Thyroid gland (tissue), 4 donors: ENCODE measurements at regions not wholly inside any gene's neighbourhood (a gene's known extent, or its start where the extent isn't known, plus 50 kb on each side); places are given as distances from the start of the nearest gene placed in this dataset.

Experiments
- POLR2A ChIP-seq, 2 donors: fragments of 450-650 bp; IDR thresholded peaks; one replicate each; pipeline ENCODE4 v1.6.1; 2017; ENCODE audit warnings: antibody characterized with exemption in 2 of 2, mild to moderate bottlenecking in 2 of 2, moderate library complexity in 1 of 2
- TF ChIP-seq, protein P1 (sequence below), 6 experiments: fragments of 200-600 bp in 3 of 6; fragments of 450-650 bp in 3 of 6; sonication (generic) in 3 of 6; IDR thresholded peaks; one replicate each; pipeline ENCODE4 v1.5.1; 2016 to 2019; ENCODE audit warnings: antibody characterized with exemption in 6 of 6, mild to moderate bottlenecking in 2 of 6, inconsistent platforms in 1 of 6, moderate library complexity in 1 of 6

DNA sequence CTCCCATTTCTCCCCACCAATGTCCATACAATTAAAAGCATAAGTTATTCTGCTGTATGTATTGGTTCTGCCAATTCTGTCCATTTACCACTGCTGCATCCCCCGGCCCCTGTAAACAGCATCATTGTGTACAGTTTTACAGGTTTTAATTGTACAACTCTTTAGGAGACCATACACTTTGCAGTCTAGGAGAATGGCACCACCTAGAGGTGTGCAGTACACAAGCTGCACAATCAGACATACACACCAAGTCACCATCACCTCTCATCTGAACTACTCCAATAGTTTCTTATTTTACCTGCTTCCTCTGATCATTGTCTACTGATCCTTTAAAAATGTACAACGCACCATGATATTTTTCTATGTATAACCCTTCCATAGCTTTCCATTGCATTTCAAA is 855.9 kb upstream of the KLHL1 start:
- TF ChIP-seq POLR2A (IDR thresholded peaks at IDR 0.05), result no peak
- TF ChIP-seq, protein P1, sequence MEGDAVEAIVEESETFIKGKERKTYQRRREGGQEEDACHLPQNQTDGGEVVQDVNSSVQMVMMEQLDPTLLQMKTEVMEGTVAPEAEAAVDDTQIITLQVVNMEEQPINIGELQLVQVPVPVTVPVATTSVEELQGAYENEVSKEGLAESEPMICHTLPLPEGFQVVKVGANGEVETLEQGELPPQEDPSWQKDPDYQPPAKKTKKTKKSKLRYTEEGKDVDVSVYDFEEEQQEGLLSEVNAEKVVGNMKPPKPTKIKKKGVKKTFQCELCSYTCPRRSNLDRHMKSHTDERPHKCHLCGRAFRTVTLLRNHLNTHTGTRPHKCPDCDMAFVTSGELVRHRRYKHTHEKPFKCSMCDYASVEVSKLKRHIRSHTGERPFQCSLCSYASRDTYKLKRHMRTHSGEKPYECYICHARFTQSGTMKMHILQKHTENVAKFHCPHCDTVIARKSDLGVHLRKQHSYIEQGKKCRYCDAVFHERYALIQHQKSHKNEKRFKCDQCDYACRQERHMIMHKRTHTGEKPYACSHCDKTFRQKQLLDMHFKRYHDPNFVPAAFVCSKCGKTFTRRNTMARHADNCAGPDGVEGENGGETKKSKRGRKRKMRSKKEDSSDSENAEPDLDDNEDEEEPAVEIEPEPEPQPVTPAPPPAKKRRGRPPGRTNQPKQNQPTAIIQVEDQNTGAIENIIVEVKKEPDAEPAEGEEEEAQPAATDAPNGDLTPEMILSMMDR (IDR thresholded peaks at IDR 0.05), result no peak
